ENCODE measurements at regions not wholly inside any gene's neighbourhood (a gene's known extent, or its start where the extent isn't known, plus 50 kb on each side); places are given as distances from the start of the nearest gene placed in this dataset.
"Not testable (repeated sequence)": the region's sequence is repeated elsewhere in the genome, so short reads cannot be mapped to it uniquely, and the experiment has no call there.

DNA sequence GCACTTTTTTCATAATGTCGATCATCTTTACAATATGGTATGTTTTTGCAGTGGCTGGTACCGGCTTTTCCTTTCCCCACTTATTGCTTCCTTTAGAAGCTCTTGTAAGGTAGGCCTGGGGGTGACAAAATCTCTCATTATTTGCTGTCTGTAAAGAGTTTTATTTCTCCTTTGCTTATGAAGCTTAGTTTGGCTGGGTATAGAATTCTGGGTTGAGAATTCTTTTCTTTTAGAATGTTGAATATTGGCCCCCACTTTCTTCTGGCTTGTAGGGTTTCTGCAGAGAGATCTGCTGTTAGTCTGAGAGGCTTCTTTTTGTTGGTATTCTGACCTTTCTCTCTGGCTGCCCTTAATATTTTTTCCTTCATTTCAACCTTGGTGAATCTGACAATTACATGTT, 58.5 kb upstream of the OR14J1 start:
- TF ChIP-seq, protein P1, sequence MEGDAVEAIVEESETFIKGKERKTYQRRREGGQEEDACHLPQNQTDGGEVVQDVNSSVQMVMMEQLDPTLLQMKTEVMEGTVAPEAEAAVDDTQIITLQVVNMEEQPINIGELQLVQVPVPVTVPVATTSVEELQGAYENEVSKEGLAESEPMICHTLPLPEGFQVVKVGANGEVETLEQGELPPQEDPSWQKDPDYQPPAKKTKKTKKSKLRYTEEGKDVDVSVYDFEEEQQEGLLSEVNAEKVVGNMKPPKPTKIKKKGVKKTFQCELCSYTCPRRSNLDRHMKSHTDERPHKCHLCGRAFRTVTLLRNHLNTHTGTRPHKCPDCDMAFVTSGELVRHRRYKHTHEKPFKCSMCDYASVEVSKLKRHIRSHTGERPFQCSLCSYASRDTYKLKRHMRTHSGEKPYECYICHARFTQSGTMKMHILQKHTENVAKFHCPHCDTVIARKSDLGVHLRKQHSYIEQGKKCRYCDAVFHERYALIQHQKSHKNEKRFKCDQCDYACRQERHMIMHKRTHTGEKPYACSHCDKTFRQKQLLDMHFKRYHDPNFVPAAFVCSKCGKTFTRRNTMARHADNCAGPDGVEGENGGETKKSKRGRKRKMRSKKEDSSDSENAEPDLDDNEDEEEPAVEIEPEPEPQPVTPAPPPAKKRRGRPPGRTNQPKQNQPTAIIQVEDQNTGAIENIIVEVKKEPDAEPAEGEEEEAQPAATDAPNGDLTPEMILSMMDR (IDR thresholded peaks at IDR 0.05; ENCODE audit: insufficient read depth, low read depth, low read length), result not testable (repeated sequence)
- TF ChIP-seq EZH2 (IDR thresholded peaks at IDR 0.05; ENCODE audit: insufficient read depth, low read length), result not testable (repeated sequence)

Measured in astrocyte (in vitro differentiated cells and primary cell).